Right lobe of liver (tissue), 4 donors: ENCODE measurements at regions not wholly inside any gene's neighbourhood (a gene's known extent, or its start where the extent isn't known, plus 50 kb on each side); places are given as distances from the start of the nearest gene placed in this dataset.

Experiments used
- CTCF ChIP-seq, 4 donors: fragments of 200-600 bp in 3 of 4; fragments of 450-650 bp in 1 of 4; IDR thresholded peaks; one replicate each; pipeline versions ENCODE4 v1.5.1 to v1.8.0; 2016 to 2022; ENCODE audit warnings: antibody characterized with exemption in 4 of 4, mild to moderate bottlenecking in 2 of 4
- POLR2A ChIP-seq: fragments of 450-650 bp; IDR thresholded peaks from one replicate; pipeline ENCODE4 v1.6.1; 2017; ENCODE audit warnings: antibody characterized with exemption, mild to moderate bottlenecking
- donor health status: DM: no; HTN: no; CAD: no.
- donor health status: DM: no; HTN: no; CAD: no.
- donor health status: DM: no; HTN: yes; CAD: no.

GRCh38 chr20:6953611-6954010 lies 186.1 kb downstream of the BMP2 start:
- no peak for TF ChIP-seq CTCF (IDR thresholded peaks at IDR 0.05)
- TF ChIP-seq POLR2A = no peak
